Ascending aorta (tissue), 2 donors: ENCODE measurements at regions not wholly inside any gene's neighbourhood (a gene's known extent, or its start where the extent isn't known, plus 50 kb on each side); places are given as distances from the start of the nearest gene placed in this dataset.
A peak's percentile ranks its signal among the peaks of the same experiment; 100 is the strongest.

ENCODE experiments used
- DNase-seq, 2 donors: peaks; one replicate each; pipeline ENCODE4 v3.0.0-alpha.2; 2019; ENCODE audit warnings: low spot score in 2 of 2
- H3K27ac ChIP-seq, 2 donors: fragments of 200-600 bp; sonication (generic); one replicate each; pipeline ENCODE4 v1.5.1; 2016 to 2017; ENCODE audit warnings: mild to moderate bottlenecking in 1 of 2
- H3K27me3 ChIP-seq: fragments of 200-600 bp; sonication (generic); one replicate; pipeline ENCODE4 v1.5.1; 2017
- H3K36me3 ChIP-seq, 2 donors: fragments of 200-600 bp; sonication (generic); one replicate each; pipeline ENCODE4 v1.5.1; 2016
- H3K4me1 ChIP-seq, 2 donors: fragments of 200-600 bp; sonication (generic); one replicate each; pipeline ENCODE4 v1.5.1; 2016 to 2017; ENCODE audit warnings: mild to moderate bottlenecking in 1 of 2
- H3K4me3 ChIP-seq, 2 donors: fragments of 200-600 bp; sonication (generic); one replicate each; pipeline ENCODE4 v1.5.1; 2016 to 2017; ENCODE audit warnings: mild to moderate bottlenecking in 1 of 2
- H3K9me3 ChIP-seq, 2 donors: fragments of 200-600 bp; sonication (generic); one replicate each; pipeline ENCODE4 v1.5.1; 2016
- intact Hi-C: fragments of 100-400 bp; cut with DNase I; formaldehyde crosslinking; loops from one replicate; pipeline ENCODE4 v1.15.1; 2023
- TF ChIP-seq, protein P1 (sequence below), 3 experiments: fragments of 200-600 bp in 2 of 3; fragments of 450-650 bp in 1 of 3; sonication (generic) in 2 of 3; IDR thresholded peaks; one replicate each; pipeline ENCODE4 v1.5.1; 2016 to 2019; ENCODE audit warnings: antibody characterized with exemption in 3 of 3, mild to moderate bottlenecking in 1 of 3, moderate library complexity in 1 of 3

DNA sequence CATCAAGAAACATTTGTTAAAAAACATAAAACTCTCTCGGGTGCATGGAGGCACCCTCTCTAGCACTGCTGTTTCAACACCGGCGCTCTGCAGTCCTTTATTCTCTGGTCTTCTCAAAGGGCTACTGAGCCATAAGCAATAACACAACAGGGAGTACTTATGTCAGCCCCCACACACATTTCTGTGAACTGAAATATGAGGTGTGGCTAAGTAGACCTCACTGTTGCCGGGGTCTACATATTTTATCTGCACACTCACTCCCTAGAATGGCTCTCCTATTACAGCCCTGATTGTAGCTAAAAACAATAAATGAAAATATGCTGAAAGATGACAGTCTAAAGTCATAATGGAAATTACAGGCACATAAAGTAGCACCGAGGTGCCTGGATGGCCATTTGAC, 235.1 kb downstream of the GRB14 start:
- intact Hi-C loops = no loop called here
- DNase-seq = no peak
- TF ChIP-seq, protein P1, sequence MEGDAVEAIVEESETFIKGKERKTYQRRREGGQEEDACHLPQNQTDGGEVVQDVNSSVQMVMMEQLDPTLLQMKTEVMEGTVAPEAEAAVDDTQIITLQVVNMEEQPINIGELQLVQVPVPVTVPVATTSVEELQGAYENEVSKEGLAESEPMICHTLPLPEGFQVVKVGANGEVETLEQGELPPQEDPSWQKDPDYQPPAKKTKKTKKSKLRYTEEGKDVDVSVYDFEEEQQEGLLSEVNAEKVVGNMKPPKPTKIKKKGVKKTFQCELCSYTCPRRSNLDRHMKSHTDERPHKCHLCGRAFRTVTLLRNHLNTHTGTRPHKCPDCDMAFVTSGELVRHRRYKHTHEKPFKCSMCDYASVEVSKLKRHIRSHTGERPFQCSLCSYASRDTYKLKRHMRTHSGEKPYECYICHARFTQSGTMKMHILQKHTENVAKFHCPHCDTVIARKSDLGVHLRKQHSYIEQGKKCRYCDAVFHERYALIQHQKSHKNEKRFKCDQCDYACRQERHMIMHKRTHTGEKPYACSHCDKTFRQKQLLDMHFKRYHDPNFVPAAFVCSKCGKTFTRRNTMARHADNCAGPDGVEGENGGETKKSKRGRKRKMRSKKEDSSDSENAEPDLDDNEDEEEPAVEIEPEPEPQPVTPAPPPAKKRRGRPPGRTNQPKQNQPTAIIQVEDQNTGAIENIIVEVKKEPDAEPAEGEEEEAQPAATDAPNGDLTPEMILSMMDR (IDR thresholded peaks at IDR 0.05) = no peak
- Histone ChIP-seq H3K9me3 (no peaks in the 10 kb centered on the region), H3K4me3 (no peak overlapping the region), H3K27me3 (no peaks in the 10 kb centered on the region), H3K36me3 (no peaks in the 10 kb centered on the region), H3K4me1 (peaks cover 0 to 2% of the 10 kb centered on the region in 2 donors), H3K27ac (no peak overlapping the region)

DNA sequence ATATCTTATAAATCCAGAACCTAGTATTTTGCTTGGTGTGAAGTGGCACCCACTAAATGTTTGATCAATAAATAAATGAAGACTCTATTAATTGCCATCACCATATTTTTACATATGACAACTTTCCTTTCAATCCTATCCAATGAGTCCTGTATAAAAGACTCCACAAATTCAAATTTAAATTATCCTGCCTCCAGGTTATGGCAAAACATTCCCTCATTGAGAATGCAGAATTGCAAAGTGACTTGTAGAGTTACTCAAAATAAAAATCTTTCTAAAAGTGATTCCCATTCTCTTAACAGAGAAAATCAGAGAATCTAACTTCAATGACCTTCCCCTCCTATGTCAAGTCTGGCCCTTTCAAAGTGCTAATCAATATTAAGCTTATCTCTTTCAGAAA, 236.8 kb downstream of the GRB14 start:
- TF ChIP-seq, protein P1 (IDR thresholded peaks at IDR 0.05) = no peak
- Histone ChIP-seq H3K27me3 (no peaks in the 10 kb centered on the region), H3K4me3 (no peak overlapping the region), H3K4me1 (peaks cover 0 to 2% of the 10 kb centered on the region in 2 donors), H3K27ac (no peak overlapping the region), H3K36me3 (no peaks in the 10 kb centered on the region), H3K9me3 (no peaks in the 10 kb centered on the region)
- no peak for DNase-seq
- intact Hi-C loops = no loop called here

DNA sequence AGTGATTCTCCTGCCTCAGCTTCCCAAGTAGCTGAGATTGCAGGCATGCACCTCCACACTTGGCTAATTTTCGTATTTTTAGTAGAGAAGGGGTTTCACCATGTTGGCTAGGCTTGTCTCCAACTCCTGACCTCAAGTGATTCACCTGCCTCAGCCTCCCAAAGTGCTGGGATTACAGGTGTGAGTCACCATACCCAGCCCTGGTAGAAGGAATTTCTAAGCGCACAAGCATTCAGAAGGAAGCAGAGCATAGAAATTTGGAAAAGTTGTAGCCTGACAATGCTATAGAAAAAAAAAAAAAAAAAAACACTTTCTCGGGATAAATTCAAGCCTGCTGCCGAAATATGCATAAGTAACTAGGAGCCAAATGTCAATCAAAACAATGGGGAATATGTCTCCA, 249.4 kb downstream of the GRB14 start:
- intact Hi-C loops = no loop called here
- Histone ChIP-seq H3K4me1 (no peaks in the 10 kb centered on the region), H3K27ac (no peak overlapping the region), H3K9me3 (no peaks in the 10 kb centered on the region), H3K36me3 (no peaks in the 10 kb centered on the region), H3K27me3 (no peaks in the 10 kb centered on the region), H3K4me3 (no peak overlapping the region)
- DNase-seq = no peak
- TF ChIP-seq, protein P1 (IDR thresholded peaks at IDR 0.05) = no peak

DNA sequence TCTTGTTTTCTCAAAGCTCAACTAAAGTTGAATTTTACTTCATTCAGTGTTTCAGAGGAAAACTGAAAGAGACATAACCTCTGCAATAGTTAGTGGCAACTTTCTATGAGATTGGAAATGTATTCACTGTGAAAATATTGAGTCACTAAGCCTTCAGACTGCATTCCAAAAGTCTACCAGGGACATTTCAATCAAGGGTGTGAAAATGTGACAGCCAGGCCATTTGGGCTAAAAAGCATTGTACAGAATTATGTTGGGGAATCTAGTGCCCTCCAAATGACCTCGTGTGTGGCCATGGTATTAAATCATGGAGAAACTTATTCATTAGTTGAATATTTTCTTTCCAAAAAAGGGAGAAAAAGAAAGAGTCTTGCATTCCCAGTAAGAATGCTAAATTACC, 251.9 kb downstream of the GRB14 start:
- intact Hi-C loops = no loop called here
- Histone ChIP-seq H3K27ac (peak overlapping the region in 1 of 2 donors; percentile 8), H3K4me3 (no peak overlapping the region)

DNA sequence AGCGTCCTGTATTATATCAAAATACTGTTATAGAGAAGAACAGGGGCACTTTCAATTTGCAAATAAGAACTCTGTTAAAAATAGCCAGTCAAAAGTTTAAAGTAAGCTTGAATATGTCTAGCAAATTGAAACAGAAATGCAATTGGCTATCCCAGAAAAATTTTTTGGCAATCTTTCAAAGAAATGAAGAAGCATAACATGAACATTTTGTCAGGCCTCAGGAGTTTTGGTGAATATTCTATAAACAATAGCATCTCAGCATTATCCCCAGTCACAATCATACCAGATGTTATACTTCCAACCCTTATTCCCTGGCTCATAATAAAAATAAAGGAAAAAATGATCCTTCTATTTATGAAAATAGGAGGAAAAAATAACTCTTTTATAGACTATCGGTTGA, 252.4 kb downstream of the GRB14 start:
- H3K27ac ChIP-seq = no peak overlapping the region
- intact Hi-C loops = no loop called here

More for the DNA sequence above, 251.9 kb downstream of the GRB14 start:
- DNase-seq = no peak
- no peaks in the 10 kb centered on the region for H3K27me3 ChIP-seq
- H3K36me3 ChIP-seq = no peaks in the 10 kb centered on the region
- TF ChIP-seq, protein P1 (IDR thresholded peaks at IDR 0.05) = no peak
- no peaks in the 10 kb centered on the region for H3K4me1 ChIP-seq
- no peaks in the 10 kb centered on the region for H3K9me3 ChIP-seq

More for the DNA sequence above, 252.4 kb downstream of the GRB14 start:
- Histone ChIP-seq H3K9me3 (no peaks in the 10 kb centered on the region), H3K4me1 (no peaks in the 10 kb centered on the region), H3K27me3 (no peaks in the 10 kb centered on the region), H3K36me3 (no peaks in the 10 kb centered on the region), H3K4me3 (no peak overlapping the region)
- TF ChIP-seq, protein P1 (IDR thresholded peaks at IDR 0.05) = no peak
- DNase-seq = no peak
